Stimulated activated CD8-positive, alpha-beta memory T cell treated with anti-CD3 and anti-CD28 coated beads, Interleukin-7, amount 100 ng/mL, for 4 hours (primary cell): ENCODE measurements at regions not wholly inside any gene's neighbourhood (a gene's known extent, or its start where the extent isn't known, plus 50 kb on each side); places are given as distances from the start of the nearest gene placed in this dataset.
"Not testable (repeated sequence)": the region's sequence is repeated elsewhere in the genome, so short reads cannot be mapped to it uniquely, and the experiment has no call there.

Source experiments
- DNase-seq, 2 donors: peaks; one replicate each; pipeline ENCODE4 v3.0.0-alpha.2; 2020; ENCODE audit warnings: low read depth in 2 of 2

- no peak for DNase-seq
Measured at GRCh38 chr6:155771822-155772221, 316.2 kb upstream of the NOX3 start.

- DNase-seq: no peak
Measured at GRCh38 chr6:155770856-155771255, 315.2 kb upstream of the NOX3 start.

- no peak for DNase-seq
Measured at GRCh38 chr6:155770313-155770712, 314.7 kb upstream of the NOX3 start.

GRCh38 chr6:155765275-155766194 is 309.9 kb upstream of the NOX3 start:
- no peak for DNase-seq

GRCh38 chr6:155762649-155763048 is 307.0 kb upstream of the NOX3 start:
- no peak for DNase-seq

GRCh38 chr6:155755452-155755851 is 299.8 kb upstream of the NOX3 start:
- no peak for DNase-seq

- not testable (repeated sequence) for DNase-seq
Measured at GRCh38 chr6:155748778-155749177, 293.1 kb upstream of the NOX3 start.

GRCh38 chr6:155747491-155747890 is 291.9 kb upstream of the NOX3 start:
- no peak for DNase-seq

- DNase-seq: no peak
Measured at GRCh38 chr6:155740781-155741399, 285.3 kb upstream of the NOX3 start.

GRCh38 chr6:155738602-155739105 is 283.0 kb upstream of the NOX3 start:
- DNase-seq: no peak

GRCh38 chr6:155717374-155717773 is 261.7 kb upstream of the NOX3 start:
- DNase-seq: no peak

- DNase-seq: no peak
Measured at GRCh38 chr6:155710704-155711103, 255.1 kb upstream of the NOX3 start.

- DNase-seq: no peak
Measured at GRCh38 chr6:155709262-155709661, 253.6 kb upstream of the NOX3 start.

- no peak for DNase-seq
Measured at GRCh38 chr6:155708100-155708499, 252.5 kb upstream of the NOX3 start.

- DNase-seq: no peak
Measured at GRCh38 chr6:155706806-155707205, 251.2 kb upstream of the NOX3 start.

GRCh38 chr6:155706341-155706740 is 250.7 kb upstream of the NOX3 start:
- no peak for DNase-seq

- no peak for DNase-seq
Measured at GRCh38 chr6:155701342-155701741, 245.7 kb upstream of the NOX3 start.

- no peak for DNase-seq
Measured at GRCh38 chr6:155695495-155695894, 239.9 kb upstream of the NOX3 start.

- DNase-seq: no peak
Measured at GRCh38 chr6:155694419-155694790, 238.8 kb upstream of the NOX3 start.

- DNase-seq: no peak
Measured at GRCh38 chr6:155693573-155694418, 238.2 kb upstream of the NOX3 start.

- no peak for DNase-seq
Measured at GRCh38 chr6:155690820-155691219, 235.2 kb upstream of the NOX3 start.

GRCh38 chr6:155687645-155688044 is 232.0 kb upstream of the NOX3 start:
- DNase-seq: no peak
